Kidney epithelial cell (primary cell): ENCODE measurements at regions not wholly inside any gene's neighbourhood (a gene's known extent, or its start where the extent isn't known, plus 50 kb on each side); places are given as distances from the start of the nearest gene placed in this dataset.

Source experiments
- DNase-seq: peaks from one replicate; pipeline ENCODE4 v3.0.0-alpha.2; 2010; ENCODE audit warnings: low read depth
- H3K27me3 ChIP-seq: 2 replicates; pipeline ENCODE4 v1.6.0; 2011; ENCODE audit warnings: low read length; ENCODE audit not compliant: control insufficient read depth, insufficient read depth
- H3K36me3 ChIP-seq: 2 replicates; pipeline ENCODE4 v1.5.1; 2011; ENCODE audit warnings: low read length; ENCODE audit not compliant: control insufficient read depth, insufficient read depth
- H3K4me3 ChIP-seq: 2 replicates; pipeline ENCODE4 v1.5.1; 2011; ENCODE audit warnings: low read depth, mild to moderate bottlenecking, control low read depth, low read length
- TF ChIP-seq, protein P1 (sequence below): IDR thresholded peaks from 2 replicates; pipeline ENCODE4 v1.5.1; 2011; ENCODE audit warnings: mild to moderate bottlenecking, moderate library complexity, low read length, control low read depth, inconsistent platforms; ENCODE audit not compliant: insufficient read depth, poor library complexity, severe bottlenecking

GRCh38 chr1:81029266-81029665 is 771.5 kb upstream of the ADGRL2 start:
- Histone ChIP-seq H3K4me3 (no peak overlapping the region), H3K27me3 (no peaks in the 10 kb centered on the region), H3K36me3 (no peaks in the 10 kb centered on the region)
- no peak for DNase-seq
- TF ChIP-seq, protein P1, sequence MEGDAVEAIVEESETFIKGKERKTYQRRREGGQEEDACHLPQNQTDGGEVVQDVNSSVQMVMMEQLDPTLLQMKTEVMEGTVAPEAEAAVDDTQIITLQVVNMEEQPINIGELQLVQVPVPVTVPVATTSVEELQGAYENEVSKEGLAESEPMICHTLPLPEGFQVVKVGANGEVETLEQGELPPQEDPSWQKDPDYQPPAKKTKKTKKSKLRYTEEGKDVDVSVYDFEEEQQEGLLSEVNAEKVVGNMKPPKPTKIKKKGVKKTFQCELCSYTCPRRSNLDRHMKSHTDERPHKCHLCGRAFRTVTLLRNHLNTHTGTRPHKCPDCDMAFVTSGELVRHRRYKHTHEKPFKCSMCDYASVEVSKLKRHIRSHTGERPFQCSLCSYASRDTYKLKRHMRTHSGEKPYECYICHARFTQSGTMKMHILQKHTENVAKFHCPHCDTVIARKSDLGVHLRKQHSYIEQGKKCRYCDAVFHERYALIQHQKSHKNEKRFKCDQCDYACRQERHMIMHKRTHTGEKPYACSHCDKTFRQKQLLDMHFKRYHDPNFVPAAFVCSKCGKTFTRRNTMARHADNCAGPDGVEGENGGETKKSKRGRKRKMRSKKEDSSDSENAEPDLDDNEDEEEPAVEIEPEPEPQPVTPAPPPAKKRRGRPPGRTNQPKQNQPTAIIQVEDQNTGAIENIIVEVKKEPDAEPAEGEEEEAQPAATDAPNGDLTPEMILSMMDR = no peak

DNA sequence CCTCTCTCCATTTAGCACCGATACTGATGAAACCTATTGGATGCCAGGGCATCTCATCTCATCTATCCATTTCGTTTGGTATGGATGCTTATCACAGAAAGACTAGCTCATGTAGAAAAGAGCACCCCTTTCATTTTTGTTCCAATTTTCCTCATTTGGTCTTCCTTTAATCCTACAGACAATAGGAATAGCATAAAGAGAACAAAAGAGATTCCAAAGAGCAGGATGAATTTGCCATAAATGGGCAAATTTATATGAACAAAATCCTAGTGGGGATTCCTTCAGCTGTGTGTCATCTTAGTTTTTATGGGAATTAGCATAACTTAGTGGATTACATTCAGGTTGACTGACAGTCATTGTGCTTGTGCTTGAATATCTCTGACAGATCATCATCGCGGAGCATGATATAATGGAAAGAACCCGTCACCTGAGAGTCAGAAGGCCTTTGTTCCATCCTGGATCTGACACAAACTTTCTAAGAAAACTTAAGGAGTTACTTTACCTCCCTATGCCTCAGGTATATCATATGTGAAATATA is 777.5 kb upstream of the ADGRL2 start:
- no peaks in the 10 kb centered on the region for H3K36me3 ChIP-seq
- DNase-seq = no peak
- TF ChIP-seq, protein P1 = no peak
- H3K27me3 ChIP-seq = no peaks in the 10 kb centered on the region
- H3K4me3 ChIP-seq = no peak overlapping the region

DNA sequence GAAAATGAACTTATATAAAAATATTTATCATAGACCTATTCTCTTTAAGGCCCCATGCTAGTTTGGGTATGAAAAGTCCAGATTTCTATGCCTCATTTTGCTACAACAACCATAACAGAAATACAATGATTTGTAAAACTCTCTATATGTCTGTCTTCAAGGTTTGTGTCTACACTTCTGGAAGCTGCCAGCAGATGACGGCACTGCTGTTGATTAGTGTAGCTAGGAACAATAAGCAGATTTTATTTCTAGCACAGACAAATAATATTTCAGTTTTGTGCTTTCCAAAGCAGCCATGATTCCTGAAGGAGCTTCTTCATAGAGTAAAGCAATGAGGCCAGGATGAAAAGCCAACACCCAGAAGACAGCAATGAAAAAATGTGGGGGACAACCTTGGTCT is 779.6 kb upstream of the ADGRL2 start:
- H3K36me3 ChIP-seq = no peaks in the 10 kb centered on the region
- no peak for DNase-seq
- no peak overlapping the region for H3K4me3 ChIP-seq
- no peaks in the 10 kb centered on the region for H3K27me3 ChIP-seq
- TF ChIP-seq, protein P1 = no peak

DNA sequence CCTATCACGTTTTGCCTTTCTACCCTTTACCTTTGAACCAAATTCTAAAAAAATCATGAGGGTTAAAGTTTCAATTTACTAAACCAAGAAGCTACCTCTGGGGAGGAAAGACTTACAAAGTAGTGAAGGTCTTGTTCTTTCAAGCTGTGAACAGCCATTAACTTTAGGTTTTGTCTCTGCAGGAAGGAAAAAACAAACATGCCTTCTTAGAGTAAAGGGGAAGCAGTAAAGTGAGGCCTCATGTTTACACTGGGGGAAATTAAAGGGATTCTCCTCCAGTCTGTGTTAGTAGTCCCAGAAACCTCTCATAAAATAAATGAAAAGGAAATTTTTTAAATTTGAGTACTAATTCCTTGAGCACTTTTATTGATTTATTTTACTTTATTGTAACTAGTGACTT is 780.2 kb upstream of the ADGRL2 start:
- H3K27me3 ChIP-seq = no peaks in the 10 kb centered on the region
- no peaks in the 10 kb centered on the region for H3K36me3 ChIP-seq
- H3K4me3 ChIP-seq = no peak overlapping the region
- DNase-seq = no peak
- TF ChIP-seq, protein P1 = no peak

GRCh38 chr1:81010126-81010525 is 790.6 kb upstream of the ADGRL2 start:
- TF ChIP-seq, protein P1 = no peak
- no peak overlapping the region for H3K4me3 ChIP-seq
- H3K27me3 ChIP-seq = no peaks in the 10 kb centered on the region
- H3K36me3 ChIP-seq = no peaks in the 10 kb centered on the region
- no peak for DNase-seq

GRCh38 chr1:81008293-81008692 is 792.4 kb upstream of the ADGRL2 start:
- DNase-seq = no peak
- Histone ChIP-seq H3K4me3 (no peak overlapping the region), H3K36me3 (no peaks in the 10 kb centered on the region), H3K27me3 (no peaks in the 10 kb centered on the region)
- TF ChIP-seq, protein P1 = no peak
